ENCODE measurements at regions not wholly inside any gene's neighbourhood (a gene's known extent, or its start where the extent isn't known, plus 50 kb on each side); places are given as distances from the start of the nearest gene placed in this dataset.

- TF ChIP-seq CTCF (IDR thresholded peaks at IDR 0.05; ENCODE audit: insufficient read depth, low read length) = no peak
- no peak for TF ChIP-seq POLR2AphosphoS5 (IDR thresholded peaks at IDR 0.05; ENCODE audit: low read depth)
- no peak for TF ChIP-seq SPI1 (IDR thresholded peaks at IDR 0.05; ENCODE audit: borderline replicate concordance, low read depth)
These were observed 310.4 kb upstream of the HDAC4 start for GRCh38 chr2:239710953-239711861.
